ENCODE measurements at regions not wholly inside any gene's neighbourhood (a gene's known extent, or its start where the extent isn't known, plus 50 kb on each side); places are given as distances from the start of the nearest gene placed in this dataset.
"Not testable (repeated sequence)": the region's sequence is repeated elsewhere in the genome, so short reads cannot be mapped to it uniquely, and the experiment has no call there.

GRCh38 chr14:105629091-105629885 lies 102.9 kb downstream of the TMEM121 start:
- TF ChIP-seq YY1 (IDR thresholded peaks at IDR 0.05; ENCODE audit: insufficient read depth, insufficient read length); SUZ12 (IDR thresholded peaks at IDR 0.05; ENCODE audit: extremely low read depth, insufficient read depth, insufficient read length); ZNF274 (IDR thresholded peaks at IDR 0.05; ENCODE audit: low read depth, low read length): not testable (repeated sequence)

All from NT2/D1 (cell line).